SK-N-SH (cell line): ENCODE measurements at regions not wholly inside any gene's neighbourhood (a gene's known extent, or its start where the extent isn't known, plus 50 kb on each side); places are given as distances from the start of the nearest gene placed in this dataset.

Experiments used
- EP300 ChIP-seq, 2 experiments: IDR thresholded peaks; 2 replicates each; pipeline versions ENCODE4 v1.4.0 to v1.6.1; 2012; ENCODE audit warnings: borderline replicate concordance in 1 of 2, low read depth in 1 of 2, low read length in 1 of 2
- TAF1 ChIP-seq: IDR thresholded peaks from 2 replicates; pipeline ENCODE4 v1.6.1; 2012; ENCODE audit warnings: low read depth, mild to moderate bottlenecking, low read length, moderate library complexity, borderline replicate concordance
- TF ChIP-seq, protein P1 (sequence below): fragments of 200-600 bp; sonication (generic); IDR thresholded peaks from 2 replicates; pipeline ENCODE4 v1.6.1; 2017; ENCODE audit warnings: antibody characterized with exemption, mild to moderate bottlenecking, moderate library complexity

GRCh38 chr7:96534221-96534620 is 175.4 kb downstream of the SEM1 start:
- TF ChIP-seq, protein P1, sequence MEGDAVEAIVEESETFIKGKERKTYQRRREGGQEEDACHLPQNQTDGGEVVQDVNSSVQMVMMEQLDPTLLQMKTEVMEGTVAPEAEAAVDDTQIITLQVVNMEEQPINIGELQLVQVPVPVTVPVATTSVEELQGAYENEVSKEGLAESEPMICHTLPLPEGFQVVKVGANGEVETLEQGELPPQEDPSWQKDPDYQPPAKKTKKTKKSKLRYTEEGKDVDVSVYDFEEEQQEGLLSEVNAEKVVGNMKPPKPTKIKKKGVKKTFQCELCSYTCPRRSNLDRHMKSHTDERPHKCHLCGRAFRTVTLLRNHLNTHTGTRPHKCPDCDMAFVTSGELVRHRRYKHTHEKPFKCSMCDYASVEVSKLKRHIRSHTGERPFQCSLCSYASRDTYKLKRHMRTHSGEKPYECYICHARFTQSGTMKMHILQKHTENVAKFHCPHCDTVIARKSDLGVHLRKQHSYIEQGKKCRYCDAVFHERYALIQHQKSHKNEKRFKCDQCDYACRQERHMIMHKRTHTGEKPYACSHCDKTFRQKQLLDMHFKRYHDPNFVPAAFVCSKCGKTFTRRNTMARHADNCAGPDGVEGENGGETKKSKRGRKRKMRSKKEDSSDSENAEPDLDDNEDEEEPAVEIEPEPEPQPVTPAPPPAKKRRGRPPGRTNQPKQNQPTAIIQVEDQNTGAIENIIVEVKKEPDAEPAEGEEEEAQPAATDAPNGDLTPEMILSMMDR = no peak
- no peak for TF ChIP-seq TAF1
- TF ChIP-seq EP300 (IDR thresholded peaks at IDR 0.05; ENCODE audit: borderline replicate concordance in 1 of 2, low read depth in 1 of 2, low read length in 1 of 2) = no peak
